ENCODE measurements at regions not wholly inside any gene's neighbourhood (a gene's known extent, or its start where the extent isn't known, plus 50 kb on each side); places are given as distances from the start of the nearest gene placed in this dataset.

- intact Hi-C loops (cut with micrococcal nuclease) = no loop called here
- H3K36me3 Mint-ChIP-seq = no peaks in the 10 kb centered on the region
- Histone ChIP-seq H3K27ac (ENCODE audit: low read depth, low read length) (no peak overlapping the region), H3K27me3 (ENCODE audit: insufficient read depth, low read length) (no peaks in the 10 kb centered on the region), H3K4me1 (ENCODE audit: insufficient read depth, low read length) (no peaks in the 10 kb centered on the region), H3K9me3 (ENCODE audit: control insufficient read depth in 1 of 2, low read length in 2 of 2) (no peaks in the 10 kb centered on the region), H3K4me3 (ENCODE audit: low read length in 2 of 2) (no peak overlapping the region), H3K36me3 (ENCODE audit: insufficient read depth, low read length) (no peaks in the 10 kb centered on the region)
- no peak for DNase-seq
- no peak overlapping the region for H3K27ac Mint-ChIP-seq
- POLR2A ChIA-PET (ENCODE audit: partially characterized antibody) = no interaction called here
- H3K4me1 Mint-ChIP-seq = no peaks in the 10 kb centered on the region
- H3K4me3 Mint-ChIP-seq = no peak overlapping the region
- no peaks in the 10 kb centered on the region for H3K9me3 Mint-ChIP-seq
- CTCF ChIA-PET (ENCODE audit: partially characterized antibody) = no interaction called here
- peaks cover 4 to 5% of the 10 kb centered on the region in 2 donors for H3K27me3 Mint-ChIP-seq
Observed at GRCh38 chr10:62916141-62916603, 100.0 kb upstream of the EGR2 start.

DNA sequence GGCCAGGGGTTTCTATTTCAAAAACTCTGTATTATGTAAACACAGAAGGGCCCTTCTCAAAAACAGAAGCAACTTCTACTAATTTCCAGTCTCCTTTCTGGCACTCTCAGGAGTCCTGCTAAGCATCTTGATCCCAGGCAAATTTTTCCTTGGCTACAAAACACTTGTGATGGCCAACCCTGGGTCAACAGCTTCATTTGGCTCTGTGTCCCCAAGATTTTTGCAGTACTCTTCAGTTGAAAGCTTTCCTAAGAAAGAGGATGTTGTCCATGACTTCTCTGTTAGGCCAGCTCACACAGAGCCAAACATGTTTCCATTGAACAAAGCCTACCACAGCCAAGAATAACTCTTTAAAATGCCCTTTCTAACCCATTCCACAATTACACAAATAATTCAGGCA, 99.0 kb upstream of the EGR2 start:
- no peak overlapping the region for H3K4me3 ChIP-seq (ENCODE audit: low read length in 2 of 2)
- Mint-ChIP-seq H3K9me3 (no peaks in the 10 kb centered on the region), H3K27ac (no peak overlapping the region), H3K4me3 (no peak overlapping the region), H3K27me3 (peaks cover 4 to 5% of the 10 kb centered on the region in 2 donors), H3K36me3 (no peaks in the 10 kb centered on the region), H3K4me1 (no peaks in the 10 kb centered on the region)
- H3K4me1 ChIP-seq (ENCODE audit: insufficient read depth, low read length) = no peaks in the 10 kb centered on the region
- ChIA-PET CTCF (ENCODE audit: partially characterized antibody) (no interaction called here), POLR2A (ENCODE audit: partially characterized antibody) (no interaction called here)
- no peaks in the 10 kb centered on the region for H3K36me3 ChIP-seq (ENCODE audit: insufficient read depth, low read length)
- no peak for DNase-seq
- H3K27ac ChIP-seq (ENCODE audit: low read depth, low read length) = no peak overlapping the region
- no peaks in the 10 kb centered on the region for H3K9me3 ChIP-seq (ENCODE audit: control insufficient read depth in 1 of 2, low read length in 2 of 2)
- H3K27me3 ChIP-seq (ENCODE audit: insufficient read depth, low read length) = no peaks in the 10 kb centered on the region
- intact Hi-C loops (cut with micrococcal nuclease) = no loop called here

DNA sequence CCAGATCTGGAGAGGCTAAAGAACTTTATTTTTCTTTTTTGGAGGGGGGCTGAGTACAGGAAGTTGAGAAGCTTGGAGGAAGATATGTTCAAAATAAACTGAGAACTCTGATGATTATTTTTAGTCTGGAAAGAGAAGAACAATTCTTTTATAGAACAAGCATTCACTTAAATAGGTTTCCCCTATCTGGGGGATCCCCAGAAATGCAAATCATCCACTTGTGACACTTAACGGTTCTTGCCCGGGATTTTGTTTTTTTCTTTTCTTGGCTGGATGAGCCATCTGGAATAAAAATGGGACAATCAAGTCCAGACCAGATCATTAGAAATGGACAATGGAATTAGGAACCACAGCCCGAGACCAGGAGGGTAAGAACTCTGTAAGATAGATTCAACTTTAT, 95.9 kb upstream of the EGR2 start:
- Mint-ChIP-seq H3K9me3 (no peaks in the 10 kb centered on the region), H3K27ac (no peak overlapping the region), H3K36me3 (no peaks in the 10 kb centered on the region), H3K4me3 (no peak overlapping the region), H3K4me1 (no peaks in the 10 kb centered on the region), H3K27me3 (peaks cover 2 to 4% of the 10 kb centered on the region in 2 donors)
- Histone ChIP-seq H3K27ac (ENCODE audit: low read depth, low read length) (no peak overlapping the region), H3K36me3 (ENCODE audit: insufficient read depth, low read length) (no peaks in the 10 kb centered on the region), H3K4me3 (ENCODE audit: low read length in 2 of 2) (no peak overlapping the region), H3K4me1 (ENCODE audit: insufficient read depth, low read length) (no peaks in the 10 kb centered on the region), H3K9me3 (ENCODE audit: control insufficient read depth in 1 of 2, low read length in 2 of 2) (no peaks in the 10 kb centered on the region), H3K27me3 (ENCODE audit: insufficient read depth, low read length) (no peaks in the 10 kb centered on the region)
- intact Hi-C loops (cut with micrococcal nuclease) = no loop called here
- DNase-seq = no peak
- POLR2A ChIA-PET (ENCODE audit: partially characterized antibody) = no interaction called here
- CTCF ChIA-PET (ENCODE audit: partially characterized antibody) = no interaction called here

GRCh38 chr10:62911210-62911963, 95.2 kb upstream of the EGR2 start:
- CTCF ChIA-PET (ENCODE audit: partially characterized antibody) = no interaction called here
- DNase-seq = no peak
- no peaks in the 10 kb centered on the region for H3K4me1 ChIP-seq (ENCODE audit: insufficient read depth, low read length)
- H3K27ac ChIP-seq (ENCODE audit: low read depth, low read length) = no peak overlapping the region
- no peaks in the 10 kb centered on the region for H3K4me1 Mint-ChIP-seq
- H3K36me3 ChIP-seq (ENCODE audit: insufficient read depth, low read length) = no peaks in the 10 kb centered on the region
- intact Hi-C loops (cut with micrococcal nuclease) = no loop called here
- no peaks in the 10 kb centered on the region for H3K36me3 Mint-ChIP-seq
- H3K9me3 Mint-ChIP-seq = no peaks in the 10 kb centered on the region
- no peak overlapping the region for H3K4me3 ChIP-seq (ENCODE audit: low read length in 2 of 2)
- no peaks in the 10 kb centered on the region for H3K27me3 ChIP-seq (ENCODE audit: insufficient read depth, low read length)
- H3K27ac Mint-ChIP-seq = no peak overlapping the region
- H3K9me3 ChIP-seq (ENCODE audit: control insufficient read depth in 1 of 2, low read length in 2 of 2) = no peaks in the 10 kb centered on the region
- H3K27me3 Mint-ChIP-seq = peaks cover 2 to 3% of the 10 kb centered on the region in 2 donors
- H3K4me3 Mint-ChIP-seq = no peak overlapping the region
- POLR2A ChIA-PET (ENCODE audit: partially characterized antibody) = no interaction called here

DNA sequence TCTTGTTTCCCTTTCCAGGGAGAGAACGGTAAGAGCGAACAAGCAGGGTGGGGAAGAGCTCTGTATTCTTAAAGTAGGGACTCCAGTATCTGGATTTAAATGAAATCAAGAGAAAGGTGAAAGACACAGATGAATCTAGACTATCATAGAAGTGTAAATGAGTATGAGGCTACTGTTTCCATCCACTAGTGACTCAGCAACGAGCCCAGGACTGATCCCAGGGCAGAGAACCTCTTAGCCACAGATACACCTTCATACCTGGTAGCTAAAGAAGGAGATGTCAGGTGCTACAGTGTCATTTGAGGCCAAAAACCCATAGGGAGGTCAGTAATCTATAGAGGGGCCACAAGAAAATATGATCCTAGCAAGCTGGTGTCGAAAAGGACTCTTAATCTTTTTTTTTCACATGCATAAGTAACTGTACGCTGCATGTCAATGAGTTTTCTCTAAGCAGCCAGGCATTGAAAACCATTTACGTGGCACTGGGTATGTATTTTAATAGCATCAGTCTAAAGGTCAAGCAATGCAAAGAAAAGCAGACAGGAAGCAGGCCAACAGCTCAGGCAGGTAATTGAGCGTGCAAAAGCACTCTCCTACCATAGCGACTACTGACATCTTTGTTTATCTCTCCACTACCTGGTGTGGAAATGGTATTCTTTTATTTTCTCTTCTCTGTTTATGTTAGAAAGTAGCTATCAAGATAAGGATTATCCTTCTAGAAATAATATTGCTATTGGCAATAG, 91.5 kb upstream of the EGR2 start:
- no peaks in the 10 kb centered on the region for H3K9me3 Mint-ChIP-seq
- no peaks in the 10 kb centered on the region for H3K36me3 Mint-ChIP-seq
- Histone ChIP-seq H3K36me3 (ENCODE audit: insufficient read depth, low read length) (no peaks in the 10 kb centered on the region), H3K27me3 (ENCODE audit: insufficient read depth, low read length) (no peaks in the 10 kb centered on the region), H3K4me1 (ENCODE audit: insufficient read depth, low read length) (no peaks in the 10 kb centered on the region), H3K9me3 (ENCODE audit: control insufficient read depth in 1 of 2, low read length in 2 of 2) (no peaks in the 10 kb centered on the region), H3K4me3 (ENCODE audit: low read length in 2 of 2) (no peak overlapping the region), H3K27ac (ENCODE audit: low read depth, low read length) (no peak overlapping the region)
- intact Hi-C loops (cut with micrococcal nuclease) = no loop called here
- no peaks in the 10 kb centered on the region for H3K4me1 Mint-ChIP-seq
- no peak overlapping the region for H3K27ac Mint-ChIP-seq
- POLR2A ChIA-PET (ENCODE audit: partially characterized antibody) = no interaction called here
- CTCF ChIA-PET (ENCODE audit: partially characterized antibody) = no interaction called here
- peaks cover 2 to 5% of the 10 kb centered on the region in 2 donors for H3K27me3 Mint-ChIP-seq
- no peak overlapping the region for H3K4me3 Mint-ChIP-seq
- DNase-seq = no peak

- no peaks in the 10 kb centered on the region for H3K9me3 Mint-ChIP-seq
- peaks cover 2 to 5% of the 10 kb centered on the region in 2 donors for H3K27me3 Mint-ChIP-seq
- no peaks in the 10 kb centered on the region for H3K4me1 Mint-ChIP-seq
- Histone ChIP-seq H3K27ac (ENCODE audit: low read depth, low read length) (no peak overlapping the region), H3K36me3 (ENCODE audit: insufficient read depth, low read length) (no peaks in the 10 kb centered on the region), H3K4me1 (ENCODE audit: insufficient read depth, low read length) (no peaks in the 10 kb centered on the region), H3K9me3 (ENCODE audit: control insufficient read depth in 1 of 2, low read length in 2 of 2) (no peaks in the 10 kb centered on the region), H3K4me3 (ENCODE audit: low read length in 2 of 2) (no peak overlapping the region), H3K27me3 (ENCODE audit: insufficient read depth, low read length) (no peaks in the 10 kb centered on the region)
- ChIA-PET CTCF (ENCODE audit: partially characterized antibody) (interaction anchor here (0.5 kb wide), 1 partner anchor 127 kb away, joined by 3 read pairs; no protein-coding TSS in a partner anchor), POLR2A (ENCODE audit: partially characterized antibody) (no interaction called here)
- H3K27ac Mint-ChIP-seq = no peak overlapping the region
- no peak overlapping the region for H3K4me3 Mint-ChIP-seq
- no peak for DNase-seq
- H3K36me3 Mint-ChIP-seq = no peaks in the 10 kb centered on the region
- intact Hi-C loops (cut with micrococcal nuclease) = no loop called here
Observed at GRCh38 chr10:62904281-62904875, 88.2 kb upstream of the EGR2 start.

DNA sequence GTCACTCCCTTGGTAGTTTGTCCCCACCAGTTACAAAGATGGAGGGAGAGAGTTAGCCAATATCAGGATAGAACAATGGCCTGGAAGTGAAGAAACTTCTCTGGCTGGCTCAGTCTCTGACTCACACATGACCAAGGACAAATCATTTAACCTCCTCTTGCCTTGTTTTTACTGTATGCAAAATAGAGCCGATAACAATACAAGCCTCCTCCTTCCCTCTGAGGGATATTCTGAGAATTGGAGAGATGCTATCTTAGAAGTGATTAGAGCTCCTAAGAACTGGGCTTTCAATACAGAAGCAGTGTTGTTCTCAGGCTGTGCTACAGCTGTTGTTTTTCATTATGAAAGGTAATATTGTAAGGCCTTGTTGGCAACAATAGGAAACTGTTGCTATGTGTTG, 87.7 kb upstream of the EGR2 start:
- H3K4me3 ChIP-seq (ENCODE audit: low read length in 2 of 2) = no peak overlapping the region
- H3K4me1 ChIP-seq (ENCODE audit: insufficient read depth, low read length) = no peaks in the 10 kb centered on the region
- ChIA-PET POLR2A (ENCODE audit: partially characterized antibody) (no interaction called here), CTCF (ENCODE audit: partially characterized antibody) (interaction anchor here (0.5 kb wide), 1 partner anchor 127 kb away, joined by 3 read pairs; no protein-coding TSS in a partner anchor)
- H3K36me3 ChIP-seq (ENCODE audit: insufficient read depth, low read length) = no peaks in the 10 kb centered on the region
- H3K27ac Mint-ChIP-seq = no peak overlapping the region
- intact Hi-C loops (cut with micrococcal nuclease) = no loop called here
- no peak overlapping the region for H3K4me3 Mint-ChIP-seq
- no peaks in the 10 kb centered on the region for H3K27me3 ChIP-seq (ENCODE audit: insufficient read depth, low read length)
- no peaks in the 10 kb centered on the region for H3K4me1 Mint-ChIP-seq
- no peaks in the 10 kb centered on the region for H3K9me3 ChIP-seq (ENCODE audit: control insufficient read depth in 1 of 2, low read length in 2 of 2)
- peaks cover 2 to 5% of the 10 kb centered on the region in 2 donors for H3K27me3 Mint-ChIP-seq
- no peaks in the 10 kb centered on the region for H3K9me3 Mint-ChIP-seq
- no peak for DNase-seq
- H3K27ac ChIP-seq (ENCODE audit: low read depth, low read length) = no peak overlapping the region
- H3K36me3 Mint-ChIP-seq = no peaks in the 10 kb centered on the region
